A673 (cell line): ENCODE measurements at regions not wholly inside any gene's neighbourhood (a gene's known extent, or its start where the extent isn't known, plus 50 kb on each side); places are given as distances from the start of the nearest gene placed in this dataset.

ENCODE experiments used
- BruUV-seq: library from RNA; stranded (reverse); fragments of 400-500 nt; replicated peaks from 2 replicates; lab custom pipeline; 2021; lab: Mats Ljungman, UMichigan
- CTCF ChIA-PET: fragments of 300-600 bp; sonication (Branson Sonifier 250); formaldehyde crosslinking; loops from one replicate; lab custom pipeline; 2022; ENCODE audit warnings: antibody characterized with exemption; lab: Charles Lee
- POLR2A ChIA-PET: fragments of 300-600 bp; sonication (Branson Sonifier 250); formaldehyde crosslinking; loops from one replicate; lab custom pipeline; 2022; ENCODE audit warnings: antibody characterized with exemption; ENCODE audit not compliant: low non-redundant PET; lab: Charles Lee
- DNase-seq: peaks from one replicate; pipeline ENCODE4 v3.0.0-alpha.2; 2015; ENCODE audit warnings: low spot score
- H3K27ac ChIP-seq: fragments of 200-600 bp; sonication (generic); 2 replicates; pipeline ENCODE4 v1.5.1; 2016; ENCODE audit warnings: mixed run types, low read depth, mild to moderate bottlenecking, mixed read lengths, antibody characterized with exemption, low read length; ENCODE audit not compliant: poor library complexity, severe bottlenecking
- H3K27me3 ChIP-seq: fragments of 200-600 bp; sonication (generic); replicated peaks from 2 replicates; pipeline ENCODE4 v1.6.1; 2017; ENCODE audit warnings: mixed run types, low read depth, mild to moderate bottlenecking, mixed read lengths, antibody characterized with exemption, low read length; ENCODE audit not compliant: insufficient read depth, poor library complexity
- H3K36me3 ChIP-seq: fragments of 200-600 bp; sonication (generic); 2 replicates; pipeline ENCODE4 v1.6.1; 2016; ENCODE audit warnings: mixed run types, mild to moderate bottlenecking, mixed read lengths, antibody characterized with exemption, low read length; ENCODE audit not compliant: insufficient read depth, poor library complexity, severe bottlenecking
- H3K4me1 ChIP-seq: fragments of 200-600 bp; sonication (generic); 2 replicates; pipeline ENCODE4 v1.6.1; 2017; ENCODE audit warnings: mixed run types, mild to moderate bottlenecking, mixed read lengths, antibody characterized with exemption, low read length; ENCODE audit not compliant: insufficient read depth, poor library complexity, severe bottlenecking
- H3K4me3 ChIP-seq: fragments of 200-600 bp; sonication (generic); 2 replicates; pipeline ENCODE4 v1.5.1; 2016; ENCODE audit warnings: low read depth, mixed run types, mild to moderate bottlenecking, mixed read lengths, low read length; ENCODE audit not compliant: poor library complexity, severe bottlenecking
- H3K9me3 ChIP-seq: fragments of 200-600 bp; sonication (generic); 2 replicates; pipeline ENCODE4 v1.6.1; 2016; ENCODE audit warnings: mixed run types, low read depth, mild to moderate bottlenecking, mixed read lengths, antibody characterized with exemption, low read length; ENCODE audit not compliant: poor library complexity, severe bottlenecking
- EZH2 ChIP-seq: fragments of 200-600 bp; sonication (generic); IDR thresholded peaks from 2 replicates; pipeline ENCODE4 v1.6.1; 2017; ENCODE audit warnings: borderline replicate concordance, low read depth, mild to moderate bottlenecking, mixed read lengths, antibody characterized with exemption, low read length; ENCODE audit not compliant: poor library complexity, severe bottlenecking
- intact Hi-C: fragments of 100-400 bp; cut with micrococcal nuclease; formaldehyde crosslinking; loops from one replicate; pipeline ENCODE4 v1.10.0; 2022; ENCODE audit not compliant: unreplicated experiment
- TF ChIP-seq, protein P1 (sequence below): fragments of 300-800, 200-600 bp; sonication (generic); conservative IDR thresholded peaks from 2 replicates; pipeline ENCODE4 v1.5.1; 2017; ENCODE audit warnings: low read depth, mild to moderate bottlenecking, antibody characterized with exemption, low read length, moderate library complexity, mixed read lengths

DNA sequence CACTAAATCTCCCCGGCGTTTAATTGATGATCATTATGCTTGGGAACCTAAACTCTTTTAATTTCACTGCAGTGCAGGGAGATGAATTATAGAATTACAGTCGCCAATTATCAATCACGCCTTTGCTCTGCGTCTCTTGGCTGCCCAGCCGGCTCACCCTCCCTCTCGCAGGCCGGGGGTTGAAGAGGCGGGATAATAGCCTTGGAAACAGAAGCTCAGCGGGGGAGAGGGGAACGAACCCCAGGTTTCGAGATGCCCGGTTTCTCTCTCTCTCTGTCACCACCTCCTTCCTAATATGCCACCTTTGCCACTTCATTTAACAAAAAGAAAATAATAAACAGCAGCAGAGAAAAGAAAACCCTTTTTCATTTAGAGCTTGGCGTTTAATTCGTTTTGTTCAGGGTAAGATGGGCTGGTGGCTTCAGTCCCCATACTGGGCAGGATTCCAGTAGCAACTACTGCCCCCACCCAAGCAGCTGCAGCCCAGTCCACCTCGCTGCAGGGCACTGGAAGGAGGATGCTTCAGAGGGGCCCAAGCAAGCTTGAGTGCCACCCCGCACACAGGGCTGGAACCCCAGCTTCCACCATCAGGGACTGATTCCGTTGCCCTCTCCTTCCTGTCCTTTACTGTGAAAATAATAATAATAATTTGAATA, 271.7 kb downstream of the BUD13 start:
- TF ChIP-seq EZH2, result peak; percentile 41
- TF ChIP-seq, protein P1, sequence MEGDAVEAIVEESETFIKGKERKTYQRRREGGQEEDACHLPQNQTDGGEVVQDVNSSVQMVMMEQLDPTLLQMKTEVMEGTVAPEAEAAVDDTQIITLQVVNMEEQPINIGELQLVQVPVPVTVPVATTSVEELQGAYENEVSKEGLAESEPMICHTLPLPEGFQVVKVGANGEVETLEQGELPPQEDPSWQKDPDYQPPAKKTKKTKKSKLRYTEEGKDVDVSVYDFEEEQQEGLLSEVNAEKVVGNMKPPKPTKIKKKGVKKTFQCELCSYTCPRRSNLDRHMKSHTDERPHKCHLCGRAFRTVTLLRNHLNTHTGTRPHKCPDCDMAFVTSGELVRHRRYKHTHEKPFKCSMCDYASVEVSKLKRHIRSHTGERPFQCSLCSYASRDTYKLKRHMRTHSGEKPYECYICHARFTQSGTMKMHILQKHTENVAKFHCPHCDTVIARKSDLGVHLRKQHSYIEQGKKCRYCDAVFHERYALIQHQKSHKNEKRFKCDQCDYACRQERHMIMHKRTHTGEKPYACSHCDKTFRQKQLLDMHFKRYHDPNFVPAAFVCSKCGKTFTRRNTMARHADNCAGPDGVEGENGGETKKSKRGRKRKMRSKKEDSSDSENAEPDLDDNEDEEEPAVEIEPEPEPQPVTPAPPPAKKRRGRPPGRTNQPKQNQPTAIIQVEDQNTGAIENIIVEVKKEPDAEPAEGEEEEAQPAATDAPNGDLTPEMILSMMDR, result no peak
- CTCF ChIA-PET, result no interaction called here
- no peak for DNase-seq
- no peak overlapping the region for H3K4me3 ChIP-seq
- no peaks in the 10 kb centered on the region for H3K4me1 ChIP-seq
- BruUV-seq, result no TSS peak
- POLR2A ChIA-PET, result no interaction called here
- intact Hi-C loops, result no loop called here
- H3K9me3 ChIP-seq, result no peaks in the 10 kb centered on the region
- peaks cover 67% of the 10 kb centered on the region for H3K27me3 ChIP-seq
- no peaks in the 10 kb centered on the region for H3K36me3 ChIP-seq
- no peak overlapping the region for H3K27ac ChIP-seq

DNA sequence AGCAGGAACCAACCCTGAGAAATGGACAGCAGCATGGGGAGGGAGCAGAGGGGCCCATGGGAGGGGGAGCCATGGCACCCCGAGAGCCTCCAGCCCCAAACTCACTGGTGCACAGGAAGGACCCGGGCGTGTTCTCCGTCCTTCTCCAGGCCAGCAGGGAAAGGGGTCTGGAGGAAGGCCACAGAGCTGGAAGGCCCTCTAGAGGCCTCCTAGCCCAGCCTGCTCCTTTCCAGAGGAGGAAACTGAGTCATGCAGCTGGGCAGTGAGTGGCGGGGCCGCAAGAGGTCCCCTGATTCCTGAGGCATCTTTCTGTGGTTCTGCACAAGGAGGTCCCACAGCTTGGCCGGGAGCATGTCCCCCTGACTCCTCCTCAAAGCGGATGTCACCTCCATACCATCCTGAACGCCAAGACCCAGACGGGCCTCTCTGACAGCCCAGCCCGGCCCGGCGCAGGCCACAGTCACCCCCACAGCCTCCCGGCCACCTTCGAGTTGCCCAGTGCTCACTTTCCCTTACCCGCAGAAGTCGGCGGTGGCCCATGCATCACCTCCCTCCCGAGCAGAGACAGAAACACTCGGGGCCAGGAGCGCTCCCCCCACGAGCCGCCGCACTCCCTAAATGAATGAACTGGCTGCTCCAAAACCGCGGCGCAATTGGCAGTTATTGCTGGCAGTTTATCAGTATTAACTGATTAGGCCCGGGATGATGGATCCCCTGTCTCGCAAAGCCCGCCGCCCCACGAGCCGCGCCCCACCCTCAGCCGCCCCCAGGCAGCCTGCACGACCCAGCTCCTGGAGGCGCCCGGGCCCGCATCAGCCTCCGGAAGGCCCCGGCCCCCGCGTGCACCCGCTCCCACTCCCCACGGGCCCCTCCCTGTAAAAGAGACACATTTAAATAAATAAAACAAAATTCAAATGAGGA, 272.5 kb downstream of the BUD13 start:
- no peak overlapping the region for H3K27ac ChIP-seq
- TF ChIP-seq, protein P1, result no peak
- TF ChIP-seq EZH2, result peak; percentile 81
- H3K4me3 ChIP-seq, result no peak overlapping the region
- POLR2A ChIA-PET, result no interaction called here
- no peak for DNase-seq
- intact Hi-C loops, result no loop called here
- no peaks in the 10 kb centered on the region for H3K4me1 ChIP-seq
- H3K27me3 ChIP-seq, result peaks cover 60% of the 10 kb centered on the region
- no TSS peak for BruUV-seq
- no peaks in the 10 kb centered on the region for H3K9me3 ChIP-seq
- H3K36me3 ChIP-seq, result no peaks in the 10 kb centered on the region
- CTCF ChIA-PET, result interaction anchor here (0.6 to 1.0 kb wide), 4 partner anchors 46 to 638 kb away, joined by 3 to 6 read pairs (median 3); no protein-coding TSS in a partner anchor

DNA sequence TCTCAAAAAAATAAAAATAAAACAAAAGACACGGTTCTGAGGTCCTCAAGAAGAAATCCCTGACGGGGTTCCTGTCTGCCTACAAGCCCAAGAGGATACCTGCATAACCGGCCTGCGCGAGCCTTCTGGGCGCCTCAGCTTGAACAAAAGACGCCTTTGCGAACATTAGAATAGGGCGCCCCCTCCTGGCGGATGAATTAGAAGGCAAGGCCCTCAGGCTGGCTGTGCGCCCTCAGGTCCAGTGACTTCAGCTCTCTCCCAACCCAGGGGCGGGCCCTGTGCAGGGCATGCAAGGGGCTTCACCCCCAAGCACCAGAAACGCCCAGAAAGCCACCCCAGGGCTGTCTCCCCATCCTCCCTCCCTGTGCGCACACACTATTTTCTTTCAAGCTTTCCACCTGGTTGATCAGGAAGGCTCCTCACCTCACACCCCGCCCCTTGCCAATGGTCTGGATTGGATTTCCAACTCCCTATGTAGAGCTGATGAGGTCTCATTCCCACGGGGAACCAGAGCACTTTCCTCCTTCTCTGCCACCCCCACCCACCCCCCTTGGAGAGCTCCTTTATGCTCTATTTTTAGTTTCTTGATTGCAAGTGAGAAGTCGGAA, 273.3 kb downstream of the BUD13 start:
- Histone ChIP-seq H3K9me3 (no peaks in the 10 kb centered on the region), H3K4me3 (no peak overlapping the region), H3K27me3 (peaks cover 52% of the 10 kb centered on the region), H3K36me3 (no peaks in the 10 kb centered on the region), H3K4me1 (no peaks in the 10 kb centered on the region), H3K27ac (no peak overlapping the region)
- no peak for TF ChIP-seq EZH2
- TF ChIP-seq, protein P1, result peak; percentile 88
- intact Hi-C loops, result loop anchor here (10.0 kb wide), 1 partner anchor 1175 kb away; no protein-coding TSS in a partner anchor
- BruUV-seq, result no TSS peak
- DNase-seq, result peak; percentile 82
- ChIA-PET POLR2A (no interaction called here), CTCF (interaction anchor here (0.5 to 1.0 kb wide), 6 partner anchors 34 to 729 kb away, joined by 3 to 6 read pairs (median 3); no protein-coding TSS in a partner anchor)
